GM19324 (cell line): ENCODE measurements at regions not wholly inside any gene's neighbourhood (a gene's known extent, or its start where the extent isn't known, plus 50 kb on each side); places are given as distances from the start of the nearest gene placed in this dataset.

Experiments
- ATAC-seq: cut with Tn5 transposase; IDR thresholded peaks from one replicate; pipeline ENCODE4 v1.9.1; 2021; ENCODE audit warnings: mild to moderate bottlenecking, moderate library complexity; ENCODE audit not compliant: unreplicated experiment, low FRiP score

GRCh38 chr5:124342986-124343385 is 403.5 kb downstream of the ZNF608 start:
- ATAC-seq = no peak

GRCh38 chr5:124342584-124342983 is 403.9 kb downstream of the ZNF608 start:
- no peak for ATAC-seq

DNA sequence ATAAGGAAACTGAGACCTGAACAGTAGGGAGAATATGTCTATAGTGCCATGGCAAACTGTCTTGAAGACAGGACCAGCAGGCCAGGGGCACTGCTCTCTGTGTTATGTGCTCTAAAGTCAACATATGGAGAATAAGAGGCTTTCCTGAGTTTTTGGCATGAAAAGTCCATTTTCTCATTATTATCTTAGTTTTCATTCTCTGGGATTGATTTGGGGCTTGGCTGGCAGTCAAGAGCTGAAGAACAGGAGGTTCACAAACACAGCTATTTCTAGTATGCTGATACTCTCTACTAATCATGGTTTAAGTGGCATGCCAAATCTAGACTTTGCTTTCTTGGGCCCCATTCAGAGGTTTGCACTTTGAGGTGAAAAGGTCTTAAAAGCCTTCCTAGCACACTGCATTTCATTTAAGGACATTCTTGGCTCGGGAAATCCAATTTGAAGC is 404.4 kb downstream of the ZNF608 start:
- ATAC-seq = no peak

GRCh38 chr5:124341066-124341858 is 405.2 kb downstream of the ZNF608 start:
- no peak for ATAC-seq

DNA sequence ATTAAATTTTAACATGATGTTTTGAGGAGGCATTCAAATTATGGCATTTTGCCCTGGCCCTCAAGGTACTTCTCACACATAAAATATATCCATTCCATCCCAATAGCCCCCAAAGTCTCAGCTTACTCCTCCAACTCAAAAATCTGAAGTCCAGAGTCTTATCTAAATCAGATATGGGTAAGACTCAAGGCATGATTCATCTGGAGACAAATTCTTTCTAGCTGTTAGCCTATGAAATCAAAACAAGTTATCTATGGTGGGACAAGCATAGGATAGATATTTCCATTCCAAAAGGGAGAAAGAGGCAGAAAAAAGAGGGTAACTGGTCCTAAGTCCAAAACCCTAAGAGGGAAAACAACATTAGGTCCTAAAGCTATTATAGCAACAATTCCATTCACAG is 408.4 kb downstream of the ZNF608 start:
- no peak for ATAC-seq

- no peak for ATAC-seq
Measured at GRCh38 chr5:124333298-124333979, 413.0 kb downstream of the ZNF608 start.

DNA sequence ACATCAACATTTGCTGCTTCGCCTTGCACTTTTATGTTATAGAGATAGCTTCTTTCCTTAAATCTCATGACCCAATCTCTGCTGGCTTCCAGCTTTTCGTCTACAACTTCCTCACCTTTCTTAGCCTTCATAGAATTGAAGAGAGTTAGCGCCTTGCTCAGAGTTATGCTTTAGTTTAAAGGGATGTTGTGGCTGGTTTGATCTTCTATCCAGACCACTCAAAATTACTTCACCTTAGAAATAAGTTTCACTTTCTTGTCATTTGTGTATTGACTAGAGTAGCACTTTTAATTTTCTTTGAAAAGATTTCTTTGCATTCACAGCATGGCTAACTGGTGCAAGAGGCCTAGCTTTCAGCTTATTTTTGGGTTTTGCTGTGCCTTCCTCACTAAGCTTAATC is 414.2 kb downstream of the ZNF608 start:
- no peak for ATAC-seq

GRCh38 chr5:124330595-124331220 is 415.7 kb downstream of the ZNF608 start:
- no peak for ATAC-seq

- no peak for ATAC-seq
Measured at GRCh38 chr5:124328201-124328600, 418.2 kb downstream of the ZNF608 start.

DNA sequence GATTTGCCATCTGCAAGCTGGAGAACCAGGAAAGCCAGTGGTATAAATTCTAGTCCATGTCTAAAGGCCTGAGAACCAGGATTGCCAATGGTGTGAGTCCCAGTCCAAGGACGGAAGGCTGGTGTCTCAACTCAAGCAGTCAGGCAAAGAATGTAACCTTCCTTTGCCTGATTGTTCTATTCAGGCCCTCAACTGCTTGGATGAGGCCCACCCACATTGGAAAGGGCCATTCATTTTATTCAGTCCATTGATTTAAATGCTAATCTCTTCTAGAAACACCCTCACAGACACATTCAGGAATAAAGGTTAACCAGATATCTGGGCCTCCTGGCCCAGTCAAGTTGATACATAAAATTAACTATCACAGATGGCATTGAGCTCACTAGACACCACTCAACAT is 427.8 kb downstream of the ZNF608 start:
- no peak for ATAC-seq

- no peak for ATAC-seq
Measured at GRCh38 chr5:124317451-124317850, 429.0 kb downstream of the ZNF608 start.

GRCh38 chr5:124315741-124316415 is 430.6 kb downstream of the ZNF608 start:
- ATAC-seq = no peak

GRCh38 chr5:124310453-124310852 is 436.0 kb downstream of the ZNF608 start:
- no peak for ATAC-seq

DNA sequence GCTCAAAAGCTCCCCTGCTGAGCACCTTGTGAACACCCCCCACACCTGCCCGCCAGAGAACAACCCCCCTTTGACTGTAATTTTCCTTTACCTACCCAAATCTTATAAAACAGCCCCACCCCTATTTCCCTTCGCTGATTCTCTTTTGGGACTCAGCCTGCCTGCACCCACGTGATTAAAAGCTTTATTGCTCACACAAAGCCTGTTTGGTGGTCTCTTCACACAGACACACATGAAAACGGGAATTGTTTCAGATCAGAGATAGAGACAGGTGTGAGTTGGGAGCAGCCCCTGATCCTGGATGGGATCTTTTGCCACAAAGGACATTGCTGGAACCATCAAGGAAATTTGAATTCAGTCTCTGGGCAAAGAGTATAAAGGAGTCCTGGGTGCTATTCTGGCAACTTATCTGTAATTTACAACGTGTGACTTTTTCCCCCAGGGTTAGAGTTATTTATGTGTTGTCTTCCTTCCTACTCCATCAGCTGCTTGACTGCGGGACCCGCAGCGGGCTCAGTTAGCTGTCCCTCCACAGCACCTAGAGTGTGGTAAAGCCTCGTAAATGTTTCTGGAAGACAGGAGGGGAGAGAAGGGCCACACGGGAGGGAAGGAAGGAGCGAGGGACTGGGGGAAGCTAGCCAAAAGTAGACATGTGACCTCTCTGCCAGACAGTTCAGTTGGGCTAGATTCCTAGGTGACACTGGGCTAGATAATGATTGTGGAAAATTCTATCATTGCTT is 437.0 kb downstream of the ZNF608 start:
- ATAC-seq = no peak

DNA sequence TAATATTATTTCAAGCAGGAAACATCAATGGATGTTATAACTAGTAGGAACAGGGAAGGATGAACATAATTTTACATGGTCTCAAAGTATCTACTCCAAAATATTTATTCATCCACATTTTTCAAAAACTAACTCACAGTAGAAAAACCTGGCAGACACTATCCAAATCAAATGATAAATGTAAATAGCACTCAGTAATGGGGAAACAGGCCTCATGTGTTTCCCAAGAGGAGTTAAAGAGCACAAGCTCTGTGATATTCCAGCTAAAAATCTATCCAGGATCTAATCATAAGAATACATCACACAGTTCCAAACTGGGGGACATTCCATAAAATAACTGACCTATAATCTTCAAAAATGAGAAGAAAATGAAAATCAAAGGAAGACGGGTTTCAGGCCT is 443.1 kb downstream of the ZNF608 start:
- ATAC-seq = no peak

- ATAC-seq = no peak
Measured at GRCh38 chr5:124302533-124302932, 443.9 kb downstream of the ZNF608 start.

- ATAC-seq = no peak
Measured at GRCh38 chr5:124301850-124302249, 444.6 kb downstream of the ZNF608 start.

- no peak for ATAC-seq
Measured at GRCh38 chr5:124300815-124301621, 445.4 kb downstream of the ZNF608 start.

- no peak for ATAC-seq
Measured at GRCh38 chr5:124297826-124298225, 448.6 kb downstream of the ZNF608 start.
